NB4 (cell line): ENCODE measurements at regions not wholly inside any gene's neighbourhood (a gene's known extent, or its start where the extent isn't known, plus 50 kb on each side); places are given as distances from the start of the nearest gene placed in this dataset.

ENCODE experiments used
- CTCF ChIP-seq: IDR thresholded peaks from one replicate; pipeline ENCODE4 v1.5.1; 2012; ENCODE audit warnings: low read depth, low read length
- MYC ChIP-seq: IDR thresholded peaks from 2 replicates; pipeline ENCODE4 v1.6.1; 2011; ENCODE audit warnings: low read depth, low read length
- POLR2A ChIP-seq: IDR thresholded peaks from 2 replicates; pipeline ENCODE4 v1.6.1; 2011; ENCODE audit warnings: mild to moderate bottlenecking; ENCODE audit not compliant: insufficient read length; ENCODE audit errors: extremely low read depth

DNA sequence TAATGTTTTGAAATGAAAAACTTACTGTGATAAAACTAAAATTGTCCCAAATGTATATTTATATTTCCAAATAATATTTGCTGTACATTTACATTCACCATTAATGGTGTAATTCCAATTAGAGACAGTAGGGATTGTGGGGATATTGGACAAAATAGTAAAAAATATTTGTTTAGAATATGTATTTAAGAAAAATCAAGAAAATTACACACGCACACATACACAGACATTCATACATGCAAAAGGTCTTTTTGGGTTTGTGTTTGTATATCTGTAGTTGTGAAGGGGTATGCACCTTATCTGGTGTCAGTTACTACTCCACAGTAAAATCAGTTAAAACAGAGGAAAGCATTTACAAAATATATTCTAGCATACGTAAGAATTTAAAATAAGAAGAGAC lies 435.9 kb upstream of the ZNF804A start:
- no peak for TF ChIP-seq CTCF
- no peak for TF ChIP-seq POLR2A
- no peak for TF ChIP-seq MYC
